Activated naive CD8-positive, alpha-beta T cell treated with anti-CD3 and anti-CD28 coated beads, Interleukin-2, amount 50 U/mL, for 24 hours (primary cell): ENCODE measurements at regions not wholly inside any gene's neighbourhood (a gene's known extent, or its start where the extent isn't known, plus 50 kb on each side); places are given as distances from the start of the nearest gene placed in this dataset.

Experiments used
- ATAC-seq: fragments of 150-1000 bp; cut with Tn5 transposase; one replicate; pipeline ENCODE4 v1.10.0; 2021
- DNase-seq: peaks from one replicate; pipeline ENCODE4 v3.0.0; 2021
- H3K27ac Mint-ChIP-seq: one replicate; pipeline ENCODE4 v1.8.0; 2021; ENCODE audit warnings: mild to moderate bottlenecking, mixed read lengths
- H3K27me3 Mint-ChIP-seq: one replicate; pipeline ENCODE4 v1.8.0; 2021; ENCODE audit warnings: mixed read lengths
- H3K36me3 Mint-ChIP-seq: one replicate; pipeline ENCODE4 v1.8.0; 2021; ENCODE audit warnings: low read depth, mixed read lengths
- H3K4me1 Mint-ChIP-seq: one replicate; pipeline ENCODE4 v1.8.0; 2021; ENCODE audit warnings: mixed read lengths
- H3K4me3 Mint-ChIP-seq: one replicate; pipeline ENCODE4 v1.8.0; 2021; ENCODE audit warnings: mild to moderate bottlenecking, moderate library complexity, mixed read lengths
- H3K9me3 Mint-ChIP-seq: one replicate; pipeline ENCODE4 v1.8.0; 2021; ENCODE audit warnings: mixed read lengths

- Mint-ChIP-seq H3K4me1 (no peaks in the 10 kb centered on the region), H3K9me3 (peaks cover 13% of the 10 kb centered on the region), H3K36me3 (no peaks in the 10 kb centered on the region), H3K27me3 (no peaks in the 10 kb centered on the region), H3K27ac (no peak overlapping the region), H3K4me3 (no peak overlapping the region)
- DNase-seq (no peak), ATAC-seq (no peak)
These were observed 178.6 kb downstream of the TRAM1L1 start for GRCh38 chr4:116906758-116907157.

- no peaks in the 10 kb centered on the region for H3K4me1 Mint-ChIP-seq
- no peak for ATAC-seq
These were observed 185.8 kb downstream of the TRAM1L1 start for GRCh38 chr4:116899561-116899960.

GRCh38 chr4:116885579-116885978 is 199.8 kb downstream of the TRAM1L1 start:
- H3K27ac Mint-ChIP-seq, result no peak overlapping the region
- H3K9me3 Mint-ChIP-seq, result peaks cover 3% of the 10 kb centered on the region
- no peak for ATAC-seq

More at GRCh38 chr4:116899561-116899960, 185.8 kb downstream of the TRAM1L1 start:
- no peak for DNase-seq
- Mint-ChIP-seq H3K27ac (no peak overlapping the region), H3K36me3 (no peaks in the 10 kb centered on the region), H3K9me3 (peaks cover 10% of the 10 kb centered on the region), H3K4me3 (no peak overlapping the region), H3K27me3 (no peaks in the 10 kb centered on the region)

GRCh38 chr4:116882503-116882902 is 202.9 kb downstream of the TRAM1L1 start:
- Mint-ChIP-seq H3K4me3 (no peak overlapping the region), H3K36me3 (no peaks in the 10 kb centered on the region), H3K4me1 (no peaks in the 10 kb centered on the region), H3K9me3 (peaks cover 3% of the 10 kb centered on the region), H3K27ac (no peak overlapping the region), H3K27me3 (no peaks in the 10 kb centered on the region)
- ATAC-seq (no peak), DNase-seq (no peak)

More at GRCh38 chr4:116885579-116885978, 199.8 kb downstream of the TRAM1L1 start:
- Mint-ChIP-seq H3K4me1 (no peaks in the 10 kb centered on the region), H3K36me3 (no peaks in the 10 kb centered on the region), H3K27me3 (no peaks in the 10 kb centered on the region), H3K4me3 (no peak overlapping the region)
- no peak for DNase-seq

- no peak overlapping the region for H3K27ac Mint-ChIP-seq
- H3K36me3 Mint-ChIP-seq, result no peaks in the 10 kb centered on the region
- H3K4me3 Mint-ChIP-seq, result no peak overlapping the region
- no peaks in the 10 kb centered on the region for H3K4me1 Mint-ChIP-seq
- H3K9me3 Mint-ChIP-seq, result peaks cover 3% of the 10 kb centered on the region
- H3K27me3 Mint-ChIP-seq, result no peaks in the 10 kb centered on the region
- DNase-seq (no peak), ATAC-seq (no peak)
These were observed 204.3 kb downstream of the TRAM1L1 start for GRCh38 chr4:116881077-116881476.

DNA sequence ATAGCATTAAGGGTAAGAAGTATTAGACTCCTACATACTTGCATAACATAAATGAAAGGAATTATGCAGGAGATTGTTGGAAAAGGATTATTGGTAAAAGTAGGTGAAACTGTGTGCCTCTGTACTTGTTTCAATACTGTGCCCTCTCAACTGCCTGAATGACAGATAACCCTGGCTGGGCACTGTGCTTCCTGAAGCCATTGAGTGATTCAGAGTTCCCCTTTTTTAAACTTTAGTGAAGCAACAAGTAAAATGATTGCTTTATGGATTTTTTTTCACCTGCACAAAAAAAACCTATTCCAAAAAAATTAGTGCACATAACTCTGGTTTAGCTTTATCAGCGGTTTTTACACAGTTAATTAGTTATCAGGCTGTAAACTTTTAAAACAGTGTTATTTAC is 204.8 kb downstream of the TRAM1L1 start:
- no peak overlapping the region for H3K27ac Mint-ChIP-seq
- no peaks in the 10 kb centered on the region for H3K36me3 Mint-ChIP-seq
- ATAC-seq (no peak), DNase-seq (no peak)
- H3K4me1 Mint-ChIP-seq, result no peaks in the 10 kb centered on the region
- peaks cover 3% of the 10 kb centered on the region for H3K9me3 Mint-ChIP-seq
- H3K27me3 Mint-ChIP-seq, result no peaks in the 10 kb centered on the region
- H3K4me3 Mint-ChIP-seq, result no peak overlapping the region

DNA sequence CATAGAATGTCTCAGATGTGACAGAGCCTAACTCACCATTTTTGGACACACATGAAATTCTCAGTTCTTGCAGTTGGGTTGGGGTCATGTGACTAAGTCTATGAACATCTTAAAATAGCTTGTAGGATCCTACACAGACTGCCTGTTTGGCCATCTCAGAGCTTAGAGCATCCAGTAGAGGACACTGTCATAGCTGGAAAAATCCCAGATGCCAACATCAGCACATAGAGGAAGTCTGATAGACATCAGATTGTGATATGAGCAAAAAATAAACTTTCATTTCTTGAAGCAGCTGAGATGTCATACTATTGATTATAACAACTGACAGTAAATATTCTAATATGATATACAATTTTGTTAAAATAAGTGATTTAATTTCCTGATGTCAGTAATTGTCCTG is 207.1 kb downstream of the TRAM1L1 start:
- no peaks in the 10 kb centered on the region for H3K4me1 Mint-ChIP-seq
- ATAC-seq (no peak), DNase-seq (no peak)
- no peak overlapping the region for H3K27ac Mint-ChIP-seq
- H3K36me3 Mint-ChIP-seq, result no peaks in the 10 kb centered on the region
- peaks cover under 1% of the 10 kb centered on the region for H3K9me3 Mint-ChIP-seq
- H3K27me3 Mint-ChIP-seq, result no peaks in the 10 kb centered on the region
- no peak overlapping the region for H3K4me3 Mint-ChIP-seq

GRCh38 chr4:116877069-116877468 is 208.3 kb downstream of the TRAM1L1 start:
- Mint-ChIP-seq H3K4me1 (no peaks in the 10 kb centered on the region), H3K27me3 (no peaks in the 10 kb centered on the region), H3K9me3 (no peaks in the 10 kb centered on the region), H3K27ac (no peak overlapping the region), H3K36me3 (no peaks in the 10 kb centered on the region), H3K4me3 (no peak overlapping the region)
- ATAC-seq (no peak), DNase-seq (no peak)

- Mint-ChIP-seq H3K36me3 (no peaks in the 10 kb centered on the region), H3K27ac (no peak overlapping the region), H3K9me3 (peaks cover 6% of the 10 kb centered on the region), H3K4me1 (no peaks in the 10 kb centered on the region), H3K27me3 (no peaks in the 10 kb centered on the region), H3K4me3 (no peak overlapping the region)
- DNase-seq, result no peak
- no peak for ATAC-seq
These were observed 212.4 kb downstream of the TRAM1L1 start for GRCh38 chr4:116872941-116873340.

DNA sequence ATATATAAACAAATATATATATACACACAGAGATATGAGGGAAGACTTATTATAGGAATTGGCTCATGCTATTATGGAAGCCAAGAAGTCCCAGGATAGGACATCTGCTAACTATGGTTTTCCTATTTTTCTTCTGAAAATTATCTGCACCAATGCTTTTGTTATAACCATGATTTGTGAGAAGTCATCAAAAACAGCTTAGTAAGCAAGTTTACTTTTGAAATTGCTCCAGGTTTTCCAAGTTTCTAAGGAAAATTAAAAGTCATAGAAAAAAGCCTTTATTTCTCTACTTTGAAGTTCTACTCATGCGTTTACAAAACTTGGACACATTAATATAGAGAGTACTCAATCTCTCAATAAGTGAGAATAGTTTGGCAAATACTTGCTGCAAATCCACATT is 213.1 kb downstream of the TRAM1L1 start:
- Mint-ChIP-seq H3K4me3 (no peak overlapping the region), H3K4me1 (no peaks in the 10 kb centered on the region)

DNA sequence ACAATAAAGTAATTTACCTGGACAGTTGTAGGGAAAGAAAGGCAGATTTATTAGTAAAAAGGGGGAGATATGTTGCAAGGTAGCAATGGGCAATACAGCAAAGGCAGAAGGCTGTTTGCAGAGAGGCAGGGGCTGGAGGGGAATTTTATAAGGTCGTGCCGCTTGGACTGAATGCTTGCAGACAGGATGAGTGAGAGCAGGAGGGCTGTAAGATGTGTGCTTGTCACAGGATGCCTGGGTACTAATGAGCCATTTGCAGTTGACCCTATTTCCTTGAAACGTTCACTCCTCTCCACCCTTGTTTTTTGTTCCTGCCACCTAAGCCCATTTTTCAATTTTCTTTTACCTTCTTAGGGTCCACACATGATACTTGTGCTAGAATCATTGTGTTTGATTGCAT is 214.7 kb downstream of the TRAM1L1 start:
- no peaks in the 10 kb centered on the region for H3K36me3 Mint-ChIP-seq
- H3K27ac Mint-ChIP-seq, result no peak overlapping the region
- H3K4me1 Mint-ChIP-seq, result no peaks in the 10 kb centered on the region
- no peak for DNase-seq
- no peaks in the 10 kb centered on the region for H3K27me3 Mint-ChIP-seq
- H3K9me3 Mint-ChIP-seq, result peaks cover 6% of the 10 kb centered on the region
- ATAC-seq, result no peak
- no peak overlapping the region for H3K4me3 Mint-ChIP-seq

More for the DNA sequence above, 213.1 kb downstream of the TRAM1L1 start:
- Mint-ChIP-seq H3K27ac (no peak overlapping the region), H3K36me3 (no peaks in the 10 kb centered on the region), H3K9me3 (peaks cover 6% of the 10 kb centered on the region), H3K27me3 (no peaks in the 10 kb centered on the region)
- no peak for ATAC-seq
- no peak for DNase-seq

- Mint-ChIP-seq H3K4me3 (no peak overlapping the region), H3K9me3 (peaks cover 6% of the 10 kb centered on the region), H3K27ac (no peak overlapping the region), H3K27me3 (no peaks in the 10 kb centered on the region), H3K4me1 (no peaks in the 10 kb centered on the region), H3K36me3 (no peaks in the 10 kb centered on the region)
- DNase-seq (no peak), ATAC-seq (no peak)
These were observed 219.3 kb downstream of the TRAM1L1 start for GRCh38 chr4:116866106-116866505.

DNA sequence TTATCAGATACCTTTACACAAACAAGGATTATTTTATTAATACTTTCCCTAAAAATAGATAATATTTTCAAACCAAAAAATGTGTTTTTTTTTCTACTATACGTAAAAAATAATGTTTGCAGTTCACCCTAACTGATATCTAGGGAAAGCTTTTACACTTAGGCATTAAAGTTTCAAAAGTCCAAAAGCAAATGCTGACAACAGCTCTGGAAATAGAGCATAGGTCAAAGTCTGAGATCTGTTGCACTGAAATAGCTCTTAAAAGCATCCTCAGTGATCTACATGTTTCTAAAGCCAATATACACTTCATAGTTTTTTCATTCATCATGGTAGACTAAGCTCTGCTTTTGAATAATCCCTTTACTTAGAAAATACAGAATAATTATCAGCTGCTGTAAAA is 222.8 kb downstream of the TRAM1L1 start:
- Mint-ChIP-seq H3K4me1 (no peaks in the 10 kb centered on the region), H3K4me3 (no peak overlapping the region), H3K36me3 (no peaks in the 10 kb centered on the region), H3K27me3 (no peaks in the 10 kb centered on the region), H3K9me3 (no peaks in the 10 kb centered on the region), H3K27ac (no peak overlapping the region)
- no peak for DNase-seq
- no peak for ATAC-seq

DNA sequence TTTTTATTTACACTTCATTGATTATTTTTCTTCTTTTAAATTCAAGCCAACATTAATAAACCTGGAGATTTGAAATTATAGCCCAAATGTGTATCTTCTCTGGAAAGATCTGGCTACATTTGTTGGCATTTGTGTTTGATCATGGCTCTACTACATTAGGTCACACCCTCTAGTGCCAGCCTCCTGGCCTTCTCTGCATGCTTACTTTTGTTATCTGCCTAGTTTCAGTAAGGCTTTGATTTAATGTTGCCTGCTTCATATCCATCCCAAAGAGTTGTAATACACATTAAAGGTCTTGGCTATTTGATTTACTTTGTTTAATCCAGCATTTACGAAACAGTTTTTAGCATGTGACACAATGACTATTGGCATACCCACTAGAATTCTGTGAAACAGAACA is 224.5 kb downstream of the TRAM1L1 start:
- H3K27ac Mint-ChIP-seq, result no peak overlapping the region
- no peaks in the 10 kb centered on the region for H3K27me3 Mint-ChIP-seq
- DNase-seq (no peak), ATAC-seq (no peak)
- no peaks in the 10 kb centered on the region for H3K36me3 Mint-ChIP-seq
- H3K4me1 Mint-ChIP-seq, result no peaks in the 10 kb centered on the region
- no peak overlapping the region for H3K4me3 Mint-ChIP-seq
- no peaks in the 10 kb centered on the region for H3K9me3 Mint-ChIP-seq

- peaks cover 5% of the 10 kb centered on the region for H3K9me3 Mint-ChIP-seq
These were observed 235.8 kb downstream of the TRAM1L1 start for GRCh38 chr4:116849620-116850019.

DNA sequence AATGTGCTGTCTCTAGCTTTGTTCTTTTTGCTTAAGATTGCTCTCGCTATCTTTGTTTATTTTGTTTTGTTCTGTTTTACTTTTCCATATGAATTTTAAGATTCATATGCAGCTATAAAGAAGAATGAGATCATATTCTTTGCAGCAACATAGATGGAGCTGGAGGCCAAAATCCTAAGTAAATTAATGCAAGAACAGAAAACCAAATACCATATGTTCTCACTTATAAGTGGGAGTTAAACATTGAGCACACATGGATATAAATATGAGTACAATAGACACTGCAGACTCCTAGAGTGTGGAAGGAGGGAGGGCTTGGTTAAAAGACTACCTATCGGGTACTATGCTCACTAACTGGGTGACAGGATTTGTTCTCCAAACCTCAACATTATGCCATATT is 237.8 kb downstream of the TRAM1L1 start:
- ATAC-seq, result no peak
- no peak overlapping the region for H3K27ac Mint-ChIP-seq
- no peaks in the 10 kb centered on the region for H3K27me3 Mint-ChIP-seq
- H3K4me1 Mint-ChIP-seq, result no peaks in the 10 kb centered on the region
- peaks cover 5% of the 10 kb centered on the region for H3K9me3 Mint-ChIP-seq
- DNase-seq, result no peak
- no peaks in the 10 kb centered on the region for H3K36me3 Mint-ChIP-seq
- no peak overlapping the region for H3K4me3 Mint-ChIP-seq

More at GRCh38 chr4:116849620-116850019, 235.8 kb downstream of the TRAM1L1 start:
- Mint-ChIP-seq H3K4me3 (no peak overlapping the region), H3K27me3 (no peaks in the 10 kb centered on the region), H3K27ac (no peak overlapping the region), H3K4me1 (no peaks in the 10 kb centered on the region), H3K36me3 (no peaks in the 10 kb centered on the region)
- no peak for ATAC-seq
- no peak for DNase-seq
